ENCODE measurements at regions not wholly inside any gene's neighbourhood (a gene's known extent, or its start where the extent isn't known, plus 50 kb on each side); places are given as distances from the start of the nearest gene placed in this dataset.

GRCh38 chr9:106066940-106067524 is 372.7 kb downstream of the TMEM38B start:
- H3K4me3 Mint-ChIP-seq, result no peak overlapping the region
- no peaks in the 10 kb centered on the region for H3K36me3 Mint-ChIP-seq
- H3K9me3 Mint-ChIP-seq, result no peaks in the 10 kb centered on the region
- DNase-seq (ENCODE audit: low spot score) (no peak), ATAC-seq (no peak)
- H3K27me3 Mint-ChIP-seq (ENCODE audit: low read depth), result no peaks in the 10 kb centered on the region
- H3K27ac Mint-ChIP-seq, result no peak overlapping the region
- POLR2A ChIA-PET, result no interaction called here
- CTCF ChIA-PET, result no interaction called here
- H3K4me1 Mint-ChIP-seq, result no peaks in the 10 kb centered on the region
- TF ChIP-seq TP53 (CRISPR knock-in tag; IDR thresholded peaks at IDR 0.05) (no peak), CBFB (CRISPR knock-in tag; IDR thresholded peaks at IDR 0.05; ENCODE audit: low read depth) (no peak), ZNF671 (CRISPR knock-in tag; IDR thresholded peaks at IDR 0.05) (no peak), SOX15 (CRISPR knock-in tag; IDR thresholded peaks at IDR 0.05) (no peak), SMAD4 (CRISPR knock-in tag; IDR thresholded peaks at IDR 0.05) (no peak)

DNA sequence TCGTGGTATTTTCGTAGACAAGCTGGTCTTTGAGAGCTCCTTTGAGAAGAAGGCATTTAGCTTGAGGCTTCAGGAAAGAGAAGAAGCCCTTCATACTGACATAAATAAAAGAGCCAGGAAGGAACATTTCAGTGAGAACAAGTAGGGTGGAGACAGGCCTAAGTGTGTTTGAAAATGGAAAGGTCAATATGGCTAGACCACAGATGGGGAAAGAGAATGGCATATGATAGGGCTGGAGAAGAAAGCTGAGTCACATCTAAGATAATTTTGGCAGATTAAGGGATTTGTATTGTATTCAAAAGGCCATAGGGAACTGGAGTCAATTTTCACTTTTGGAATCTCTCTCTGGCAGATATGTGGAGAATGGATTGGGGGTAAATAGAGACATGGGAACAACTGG is 374.9 kb downstream of the TMEM38B start:
- H3K9me3 Mint-ChIP-seq, result 0 out of 2 replicates have a peak, but pooled peaks cover 4% of the 10 kb centered on the region
- H3K36me3 Mint-ChIP-seq, result no peaks in the 10 kb centered on the region
- DNase-seq (ENCODE audit: low spot score), result no peak
- ATAC-seq, result no peak
- no peaks in the 10 kb centered on the region for H3K4me1 Mint-ChIP-seq
- no peak overlapping the region for H3K27ac Mint-ChIP-seq
- no peak overlapping the region for H3K4me3 Mint-ChIP-seq
- ChIA-PET POLR2A (no interaction called here), CTCF (no interaction called here)
- H3K27me3 Mint-ChIP-seq (ENCODE audit: low read depth), result no peaks in the 10 kb centered on the region
- no peak for TF ChIP-seq AR (CRISPR knock-in tag; IDR thresholded peaks at IDR 0.05)
- no peak for TF ChIP-seq GABPB1 (CRISPR knock-in tag; IDR thresholded peaks at IDR 0.05)
- TF ChIP-seq SMAD3 (CRISPR knock-in tag; IDR thresholded peaks at IDR 0.05; ENCODE audit: borderline replicate concordance), result no peak
- no peak for TF ChIP-seq E2F5 (CRISPR knock-in tag; IDR thresholded peaks at IDR 0.05)
- no peak for TF ChIP-seq FOXP4 (CRISPR knock-in tag; IDR thresholded peaks at IDR 0.05)
- TF ChIP-seq ZNF219 (CRISPR knock-in tag; IDR thresholded peaks at IDR 0.05; ENCODE audit: borderline replicate concordance), result no peak
- TF ChIP-seq, protein P1, sequence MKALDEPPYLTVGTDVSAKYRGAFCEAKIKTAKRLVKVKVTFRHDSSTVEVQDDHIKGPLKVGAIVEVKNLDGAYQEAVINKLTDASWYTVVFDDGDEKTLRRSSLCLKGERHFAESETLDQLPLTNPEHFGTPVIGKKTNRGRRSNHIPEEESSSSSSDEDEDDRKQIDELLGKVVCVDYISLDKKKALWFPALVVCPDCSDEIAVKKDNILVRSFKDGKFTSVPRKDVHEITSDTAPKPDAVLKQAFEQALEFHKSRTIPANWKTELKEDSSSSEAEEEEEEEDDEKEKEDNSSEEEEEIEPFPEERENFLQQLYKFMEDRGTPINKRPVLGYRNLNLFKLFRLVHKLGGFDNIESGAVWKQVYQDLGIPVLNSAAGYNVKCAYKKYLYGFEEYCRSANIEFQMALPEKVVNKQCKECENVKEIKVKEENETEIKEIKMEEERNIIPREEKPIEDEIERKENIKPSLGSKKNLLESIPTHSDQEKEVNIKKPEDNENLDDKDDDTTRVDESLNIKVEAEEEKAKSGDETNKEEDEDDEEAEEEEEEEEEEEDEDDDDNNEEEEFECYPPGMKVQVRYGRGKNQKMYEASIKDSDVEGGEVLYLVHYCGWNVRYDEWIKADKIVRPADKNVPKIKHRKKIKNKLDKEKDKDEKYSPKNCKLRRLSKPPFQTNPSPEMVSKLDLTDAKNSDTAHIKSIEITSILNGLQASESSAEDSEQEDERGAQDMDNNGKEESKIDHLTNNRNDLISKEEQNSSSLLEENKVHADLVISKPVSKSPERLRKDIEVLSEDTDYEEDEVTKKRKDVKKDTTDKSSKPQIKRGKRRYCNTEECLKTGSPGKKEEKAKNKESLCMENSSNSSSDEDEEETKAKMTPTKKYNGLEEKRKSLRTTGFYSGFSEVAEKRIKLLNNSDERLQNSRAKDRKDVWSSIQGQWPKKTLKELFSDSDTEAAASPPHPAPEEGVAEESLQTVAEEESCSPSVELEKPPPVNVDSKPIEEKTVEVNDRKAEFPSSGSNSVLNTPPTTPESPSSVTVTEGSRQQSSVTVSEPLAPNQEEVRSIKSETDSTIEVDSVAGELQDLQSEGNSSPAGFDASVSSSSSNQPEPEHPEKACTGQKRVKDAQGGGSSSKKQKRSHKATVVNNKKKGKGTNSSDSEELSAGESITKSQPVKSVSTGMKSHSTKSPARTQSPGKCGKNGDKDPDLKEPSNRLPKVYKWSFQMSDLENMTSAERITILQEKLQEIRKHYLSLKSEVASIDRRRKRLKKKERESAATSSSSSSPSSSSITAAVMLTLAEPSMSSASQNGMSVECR (CRISPR knock-in tag; IDR thresholded peaks at IDR 0.05; ENCODE audit: borderline replicate concordance), result no peak
- no peak for TF ChIP-seq ZNF671 (CRISPR knock-in tag; IDR thresholded peaks at IDR 0.05)
- TF ChIP-seq, protein P2, sequence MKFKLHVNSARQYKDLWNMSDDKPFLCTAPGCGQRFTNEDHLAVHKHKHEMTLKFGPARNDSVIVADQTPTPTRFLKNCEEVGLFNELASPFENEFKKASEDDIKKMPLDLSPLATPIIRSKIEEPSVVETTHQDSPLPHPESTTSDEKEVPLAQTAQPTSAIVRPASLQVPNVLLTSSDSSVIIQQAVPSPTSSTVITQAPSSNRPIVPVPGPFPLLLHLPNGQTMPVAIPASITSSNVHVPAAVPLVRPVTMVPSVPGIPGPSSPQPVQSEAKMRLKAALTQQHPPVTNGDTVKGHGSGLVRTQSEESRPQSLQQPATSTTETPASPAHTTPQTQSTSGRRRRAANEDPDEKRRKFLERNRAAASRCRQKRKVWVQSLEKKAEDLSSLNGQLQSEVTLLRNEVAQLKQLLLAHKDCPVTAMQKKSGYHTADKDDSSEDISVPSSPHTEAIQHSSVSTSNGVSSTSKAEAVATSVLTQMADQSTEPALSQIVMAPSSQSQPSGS (CRISPR knock-in tag; IDR thresholded peaks at IDR 0.05; ENCODE audit: borderline replicate concordance, low read depth), result no peak
- no peak for TF ChIP-seq SMAD4 (CRISPR knock-in tag; IDR thresholded peaks at IDR 0.05)
- no peak for TF ChIP-seq ZMAT4 (CRISPR knock-in tag; IDR thresholded peaks at IDR 0.05)
- TF ChIP-seq NFE2L1 (CRISPR knock-in tag; IDR thresholded peaks at IDR 0.05), result no peak
- no peak for TF ChIP-seq ZNF281 (CRISPR knock-in tag; IDR thresholded peaks at IDR 0.05)
- TF ChIP-seq, protein P3, sequence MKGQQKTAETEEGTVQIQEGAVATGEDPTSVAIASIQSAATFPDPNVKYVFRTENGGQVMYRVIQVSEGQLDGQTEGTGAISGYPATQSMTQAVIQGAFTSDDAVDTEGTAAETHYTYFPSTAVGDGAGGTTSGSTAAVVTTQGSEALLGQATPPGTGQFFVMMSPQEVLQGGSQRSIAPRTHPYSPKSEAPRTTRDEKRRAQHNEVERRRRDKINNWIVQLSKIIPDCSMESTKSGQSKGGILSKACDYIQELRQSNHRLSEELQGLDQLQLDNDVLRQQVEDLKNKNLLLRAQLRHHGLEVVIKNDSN (CRISPR knock-in tag; IDR thresholded peaks at IDR 0.05), result no peak

Measured in WTC11 (cell line).